ENCODE measurements at regions not wholly inside any gene's neighbourhood (a gene's known extent, or its start where the extent isn't known, plus 50 kb on each side); places are given as distances from the start of the nearest gene placed in this dataset.

DNA sequence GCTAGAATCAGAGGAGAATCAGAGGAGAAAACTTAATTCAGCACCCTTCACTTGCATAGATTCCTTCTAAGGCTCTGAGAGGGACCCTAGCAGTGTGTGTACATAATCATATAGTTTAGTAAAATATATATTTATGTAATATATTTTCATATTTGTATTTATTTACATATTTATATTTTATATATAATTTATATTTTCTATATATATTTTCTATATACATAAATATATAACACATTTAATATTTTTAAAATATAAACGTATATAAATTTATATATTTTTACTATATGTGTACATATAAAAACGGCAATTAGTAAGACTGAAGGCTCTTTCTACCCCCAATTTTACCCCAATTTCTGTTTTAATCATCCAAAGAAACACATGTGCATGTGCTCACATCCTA is 80.3 kb downstream of the NXPE2 start:
- H3K36me3 ChIP-seq (replicated peaks in 1 of 2; ENCODE audit: control insufficient read depth in 2 of 2, insufficient read depth in 2 of 2, low read length in 2 of 2): no peaks in the 10 kb centered on the region
- no peak overlapping the region for H4K8ac ChIP-seq (ENCODE audit: low read depth, low read length)

GRCh38 chr11:114762408-114762807 is 84.1 kb downstream of the NXPE2 start:
- Histone ChIP-seq H3K4me2 (ENCODE audit: insufficient read depth, low read length, poor library complexity, severe bottlenecking) (no peak overlapping the region), H3K4me3 (ENCODE audit: low read length in 2 of 2) (no peak overlapping the region), H3K9me3 (replicated peaks in 1 of 2; ENCODE audit: control insufficient read depth in 2 of 2, insufficient read depth in 1 of 2, low read depth in 1 of 2, low read length in 2 of 2) (no peaks in the 10 kb centered on the region), H2BK12ac (ENCODE audit: low read length) (no peak overlapping the region), H3K9ac (ENCODE audit: low read depth, low read length, poor library complexity) (no peak overlapping the region), H4K8ac (ENCODE audit: low read depth, low read length) (no peak overlapping the region), H3K4ac (ENCODE audit: low read length) (no peak overlapping the region), H2AFZ (ENCODE audit: low read length) (no peak overlapping the region), H3K27me3 (ENCODE audit: control insufficient read depth in 3 of 3, insufficient read depth in 3 of 3, low read depth in 1 of 3, low read length in 3 of 3) (no peaks in the 10 kb centered on the region), H2BK5ac (ENCODE audit: low read length) (no peak overlapping the region), H3K4me1 (ENCODE audit: control insufficient read depth in 2 of 2, insufficient read depth in 1 of 2, low read depth in 1 of 2, low read length in 2 of 2) (no peaks in the 10 kb centered on the region), H3K18ac (ENCODE audit: low read length) (no peak overlapping the region), H2AK5ac (ENCODE audit: low read depth, low read length) (no peak overlapping the region), H4K91ac (ENCODE audit: low read depth, low read length, poor library complexity) (no peak overlapping the region), H3K27ac (replicated peaks; ENCODE audit: low read length) (no peak overlapping the region), H3K23ac (ENCODE audit: low read depth, low read length, poor library complexity) (no peak overlapping the region), H2BK120ac (ENCODE audit: low read depth, low read length) (no peak overlapping the region), H3K36me3 (replicated peaks in 1 of 2; ENCODE audit: control insufficient read depth in 2 of 2, insufficient read depth in 2 of 2, low read length in 2 of 2) (no peaks in the 10 kb centered on the region), H3K79me1 (ENCODE audit: low read depth, low read length) (no peaks in the 10 kb centered on the region), H2BK15ac (ENCODE audit: low read length) (no peak overlapping the region), H3K14ac (ENCODE audit: low read length) (no peak overlapping the region)
- peak; percentile 46 for DNase-seq (ENCODE audit: low spot score)
- no CpG with 5 or more reads among the region's 4 CpGs for WGBS, 2 donors (ENCODE audit: extremely low coverage in 2 of 2, insufficient read length in 2 of 2, insufficient replicate concordance in 1 of 2)

More for the DNA sequence above, 80.3 kb downstream of the NXPE2 start:
- Histone ChIP-seq H3K4ac (ENCODE audit: low read length) (no peak overlapping the region), H3K14ac (ENCODE audit: low read length) (no peak overlapping the region), H4K91ac (ENCODE audit: low read depth, low read length, poor library complexity) (no peak overlapping the region), H3K79me1 (ENCODE audit: low read depth, low read length) (no peaks in the 10 kb centered on the region), H2BK5ac (ENCODE audit: low read length) (no peak overlapping the region), H3K9ac (ENCODE audit: low read depth, low read length, poor library complexity) (no peak overlapping the region), H2BK120ac (ENCODE audit: low read depth, low read length) (no peak overlapping the region), H3K4me2 (ENCODE audit: insufficient read depth, low read length, poor library complexity, severe bottlenecking) (no peak overlapping the region), H3K23ac (ENCODE audit: low read depth, low read length, poor library complexity) (no peak overlapping the region), H2BK12ac (ENCODE audit: low read length) (no peak overlapping the region), H2BK15ac (ENCODE audit: low read length) (no peak overlapping the region), H3K9me3 (replicated peaks in 1 of 2; ENCODE audit: control insufficient read depth in 2 of 2, insufficient read depth in 1 of 2, low read depth in 1 of 2, low read length in 2 of 2) (no peaks in the 10 kb centered on the region), H2AFZ (ENCODE audit: low read length) (no peak overlapping the region), H3K4me1 (ENCODE audit: control insufficient read depth in 2 of 2, insufficient read depth in 1 of 2, low read depth in 1 of 2, low read length in 2 of 2) (no peaks in the 10 kb centered on the region), H2AK5ac (ENCODE audit: low read depth, low read length) (no peak overlapping the region), H3K18ac (ENCODE audit: low read length) (no peak overlapping the region), H3K27ac (replicated peaks; ENCODE audit: low read length) (no peak overlapping the region), H3K4me3 (ENCODE audit: low read length in 2 of 2) (no peak overlapping the region), H3K27me3 (ENCODE audit: control insufficient read depth in 3 of 3, insufficient read depth in 3 of 3, low read depth in 1 of 3, low read length in 3 of 3) (no peaks in the 10 kb centered on the region)
- no peak for DNase-seq (ENCODE audit: low spot score)
- no CpG with 5 or more reads among the region's 2 CpGs for WGBS, 2 donors (ENCODE audit: extremely low coverage in 2 of 2, insufficient read length in 2 of 2, insufficient replicate concordance in 1 of 2)

GRCh38 chr11:114764563-114764962 is 86.2 kb downstream of the NXPE2 start:
- Histone ChIP-seq H3K14ac (ENCODE audit: low read length) (no peak overlapping the region), H3K4ac (ENCODE audit: low read length) (no peak overlapping the region), H3K36me3 (replicated peaks in 1 of 2; ENCODE audit: control insufficient read depth in 2 of 2, insufficient read depth in 2 of 2, low read length in 2 of 2) (no peaks in the 10 kb centered on the region)

DNA sequence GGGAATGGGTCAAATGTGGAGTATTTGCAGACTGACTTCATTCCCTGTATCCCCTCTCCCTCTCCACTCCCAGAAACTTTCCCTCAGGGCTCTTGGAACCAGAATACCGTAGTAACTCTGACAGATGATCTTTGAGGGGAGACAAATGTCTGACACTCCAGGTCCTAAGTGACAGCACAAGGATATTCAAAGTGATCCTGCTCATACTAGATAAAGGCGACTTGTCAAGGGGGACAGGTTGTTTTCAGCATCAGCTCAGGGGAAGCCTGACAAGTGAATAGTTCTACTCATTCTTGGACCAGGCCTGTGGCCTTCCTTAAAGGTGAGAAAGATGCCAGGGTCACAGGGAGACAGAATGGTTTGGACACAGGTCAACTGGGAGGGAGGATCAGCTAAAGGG is 92.8 kb downstream of the NXPE2 start:
- H3K14ac ChIP-seq (ENCODE audit: low read length): no peak overlapping the region
- H3K4me3 ChIP-seq (ENCODE audit: low read length in 2 of 2): no peak overlapping the region
- H2AK5ac ChIP-seq (ENCODE audit: low read depth, low read length): no peak overlapping the region
- DNase-seq (ENCODE audit: low spot score): no peak
- H2BK15ac ChIP-seq (ENCODE audit: low read length): no peak overlapping the region
- H2BK5ac ChIP-seq (ENCODE audit: low read length): no peak overlapping the region
- no peak overlapping the region for H3K18ac ChIP-seq (ENCODE audit: low read length)
- no peak overlapping the region for H4K91ac ChIP-seq (ENCODE audit: low read depth, low read length, poor library complexity)
- no CpG with 5 or more reads among the region's 2 CpGs for WGBS, 2 donors (ENCODE audit: extremely low coverage in 2 of 2, insufficient read length in 2 of 2, insufficient replicate concordance in 1 of 2)
- H4K8ac ChIP-seq (ENCODE audit: low read depth, low read length): no peak overlapping the region
- H3K27ac ChIP-seq (replicated peaks; ENCODE audit: low read length): no peak overlapping the region
- no peak overlapping the region for H3K23ac ChIP-seq (ENCODE audit: low read depth, low read length, poor library complexity)
- no peaks in the 10 kb centered on the region for H3K27me3 ChIP-seq (ENCODE audit: control insufficient read depth in 3 of 3, insufficient read depth in 3 of 3, low read depth in 1 of 3, low read length in 3 of 3)
- H3K79me1 ChIP-seq (ENCODE audit: low read depth, low read length): no peaks in the 10 kb centered on the region
- H3K4ac ChIP-seq (ENCODE audit: low read length): no peak overlapping the region
- H2BK120ac ChIP-seq (ENCODE audit: low read depth, low read length): no peak overlapping the region
- no peak overlapping the region for H3K4me2 ChIP-seq (ENCODE audit: insufficient read depth, low read length, poor library complexity, severe bottlenecking)
- no peak overlapping the region for H2BK12ac ChIP-seq (ENCODE audit: low read length)
- H3K36me3 ChIP-seq (replicated peaks in 1 of 2; ENCODE audit: control insufficient read depth in 2 of 2, insufficient read depth in 2 of 2, low read length in 2 of 2): no peaks in the 10 kb centered on the region
- H2AFZ ChIP-seq (ENCODE audit: low read length): no peak overlapping the region
- peaks cover 0 to 5% of the 10 kb centered on the region in 2 donors for H3K4me1 ChIP-seq (ENCODE audit: control insufficient read depth in 2 of 2, insufficient read depth in 1 of 2, low read depth in 1 of 2, low read length in 2 of 2)
- no peak overlapping the region for H3K9ac ChIP-seq (ENCODE audit: low read depth, low read length, poor library complexity)
- no peaks in the 10 kb centered on the region for H3K9me3 ChIP-seq (replicated peaks in 1 of 2; ENCODE audit: control insufficient read depth in 2 of 2, insufficient read depth in 1 of 2, low read depth in 1 of 2, low read length in 2 of 2)

More at GRCh38 chr11:114764563-114764962, 86.2 kb downstream of the NXPE2 start:
- H2AK5ac ChIP-seq (ENCODE audit: low read depth, low read length): no peak overlapping the region
- H2BK12ac ChIP-seq (ENCODE audit: low read length): no peak overlapping the region
- H3K23ac ChIP-seq (ENCODE audit: low read depth, low read length, poor library complexity): no peak overlapping the region
- WGBS, 2 donors (ENCODE audit: extremely low coverage in 2 of 2, insufficient read length in 2 of 2, insufficient replicate concordance in 1 of 2): no CpG with 5 or more reads among the region's 2 CpGs
- no peaks in the 10 kb centered on the region for H3K9me3 ChIP-seq (replicated peaks in 1 of 2; ENCODE audit: control insufficient read depth in 2 of 2, insufficient read depth in 1 of 2, low read depth in 1 of 2, low read length in 2 of 2)
- no peak overlapping the region for H3K4me3 ChIP-seq (ENCODE audit: low read length in 2 of 2)
- H3K9ac ChIP-seq (ENCODE audit: low read depth, low read length, poor library complexity): no peak overlapping the region
- no peak for DNase-seq (ENCODE audit: low spot score)
- H3K27ac ChIP-seq (replicated peaks; ENCODE audit: low read length): no peak overlapping the region
- H3K18ac ChIP-seq (ENCODE audit: low read length): no peak overlapping the region
- H2BK120ac ChIP-seq (ENCODE audit: low read depth, low read length): no peak overlapping the region
- no peaks in the 10 kb centered on the region for H3K27me3 ChIP-seq (ENCODE audit: control insufficient read depth in 3 of 3, insufficient read depth in 3 of 3, low read depth in 1 of 3, low read length in 3 of 3)
- H3K4me1 ChIP-seq (ENCODE audit: control insufficient read depth in 2 of 2, insufficient read depth in 1 of 2, low read depth in 1 of 2, low read length in 2 of 2): no peaks in the 10 kb centered on the region
- H3K4me2 ChIP-seq (ENCODE audit: insufficient read depth, low read length, poor library complexity, severe bottlenecking): no peak overlapping the region
- no peak overlapping the region for H4K8ac ChIP-seq (ENCODE audit: low read depth, low read length)
- H2BK5ac ChIP-seq (ENCODE audit: low read length): no peak overlapping the region
- H4K91ac ChIP-seq (ENCODE audit: low read depth, low read length, poor library complexity): no peak overlapping the region
- no peak overlapping the region for H2BK15ac ChIP-seq (ENCODE audit: low read length)
- no peak overlapping the region for H2AFZ ChIP-seq (ENCODE audit: low read length)
- no peaks in the 10 kb centered on the region for H3K79me1 ChIP-seq (ENCODE audit: low read depth, low read length)

Measured in neuronal stem cell (in vitro differentiated cells).